ENCODE measurements at regions not wholly inside any gene's neighbourhood (a gene's known extent, or its start where the extent isn't known, plus 50 kb on each side); places are given as distances from the start of the nearest gene placed in this dataset.

GRCh38 chr10:83919187-83919586, 220.1 kb upstream of the GHITM start:
- Histone ChIP-seq H3K4me3 (no peak overlapping the region), H3K27ac (no peak overlapping the region), H3K4me1 (no peaks in the 10 kb centered on the region), H3K9me3 (no peaks in the 10 kb centered on the region), H3K27me3 (no peaks in the 10 kb centered on the region), H3K36me3 (no peaks in the 10 kb centered on the region)
- intact Hi-C loops (cut with DNase I) = no loop called here
- TF ChIP-seq POLR2AphosphoS5 (IDR thresholded peaks at IDR 0.05; ENCODE audit: insufficient read depth in 1 of 2, low read depth in 1 of 2) = no peak
- TF ChIP-seq POLR2A (IDR thresholded peaks at IDR 0.05) = no peak
- TF ChIP-seq CTCF (IDR thresholded peaks at IDR 0.05) = no peak
- DNase-seq (ENCODE audit: extremely low spot score in 2 of 2) = no peak

- Histone ChIP-seq H3K27ac (no peak overlapping the region), H3K9me3 (no peaks in the 10 kb centered on the region), H3K36me3 (no peaks in the 10 kb centered on the region), H3K27me3 (no peaks in the 10 kb centered on the region), H3K4me1 (no peaks in the 10 kb centered on the region), H3K4me3 (no peak overlapping the region)
- TF ChIP-seq POLR2AphosphoS5 (IDR thresholded peaks at IDR 0.05; ENCODE audit: insufficient read depth in 1 of 2, low read depth in 1 of 2) (no peak), POLR2A (IDR thresholded peaks at IDR 0.05) (no peak), CTCF (IDR thresholded peaks at IDR 0.05) (no peak)
- intact Hi-C loops (cut with DNase I) = no loop called here
- no peak for DNase-seq (ENCODE audit: extremely low spot score in 2 of 2)
Observed at GRCh38 chr10:83921984-83922860, 217.1 kb upstream of the GHITM start.

GRCh38 chr10:83925133-83925532, 214.2 kb upstream of the GHITM start:
- no peak overlapping the region for H3K27ac ChIP-seq
- H3K4me3 ChIP-seq = no peak overlapping the region
- no peaks in the 10 kb centered on the region for H3K9me3 ChIP-seq
- DNase-seq (ENCODE audit: extremely low spot score in 2 of 2) = no peak
- intact Hi-C loops (cut with DNase I) = no loop called here
- no peaks in the 10 kb centered on the region for H3K4me1 ChIP-seq
- H3K36me3 ChIP-seq = no peaks in the 10 kb centered on the region
- no peaks in the 10 kb centered on the region for H3K27me3 ChIP-seq
- TF ChIP-seq POLR2AphosphoS5 (IDR thresholded peaks at IDR 0.05; ENCODE audit: insufficient read depth in 1 of 2, low read depth in 1 of 2) (no peak), POLR2A (IDR thresholded peaks at IDR 0.05) (no peak), CTCF (IDR thresholded peaks at IDR 0.05) (no peak)

GRCh38 chr10:83926606-83927005, 212.7 kb upstream of the GHITM start:
- H3K4me3 ChIP-seq = no peak overlapping the region
- no peaks in the 10 kb centered on the region for H3K4me1 ChIP-seq
- no peaks in the 10 kb centered on the region for H3K36me3 ChIP-seq
- DNase-seq (ENCODE audit: extremely low spot score in 2 of 2) = no peak
- TF ChIP-seq POLR2AphosphoS5 (IDR thresholded peaks at IDR 0.05; ENCODE audit: insufficient read depth in 1 of 2, low read depth in 1 of 2) (no peak), POLR2A (IDR thresholded peaks at IDR 0.05) (no peak), CTCF (IDR thresholded peaks at IDR 0.05) (no peak)
- no peaks in the 10 kb centered on the region for H3K27me3 ChIP-seq
- no peaks in the 10 kb centered on the region for H3K9me3 ChIP-seq
- intact Hi-C loops (cut with DNase I) = no loop called here
- no peak overlapping the region for H3K27ac ChIP-seq

- no peaks in the 10 kb centered on the region for H3K27me3 ChIP-seq
- H3K4me1 ChIP-seq = no peaks in the 10 kb centered on the region
- intact Hi-C loops (cut with DNase I) = no loop called here
- TF ChIP-seq CTCF (IDR thresholded peaks at IDR 0.05) (no peak), POLR2AphosphoS5 (IDR thresholded peaks at IDR 0.05; ENCODE audit: insufficient read depth in 1 of 2, low read depth in 1 of 2) (no peak), POLR2A (IDR thresholded peaks at IDR 0.05) (no peak)
- no peak for DNase-seq (ENCODE audit: extremely low spot score in 2 of 2)
- H3K27ac ChIP-seq = no peak overlapping the region
- no peaks in the 10 kb centered on the region for H3K9me3 ChIP-seq
- H3K36me3 ChIP-seq = no peaks in the 10 kb centered on the region
- H3K4me3 ChIP-seq = no peak overlapping the region
Observed at GRCh38 chr10:83927166-83927565, 212.1 kb upstream of the GHITM start.

Measured in vagina (tissue), 2 donors.